SK-N-DZ (cell line): ENCODE measurements at regions not wholly inside any gene's neighbourhood (a gene's known extent, or its start where the extent isn't known, plus 50 kb on each side); places are given as distances from the start of the nearest gene placed in this dataset.
A peak's percentile ranks its signal among the peaks of the same experiment; 100 is the strongest.

Source experiments
- DNase-seq: peaks from one replicate; pipeline ENCODE4 v3.0.0-alpha.2; 2015; ENCODE audit warnings: low spot score

DNA sequence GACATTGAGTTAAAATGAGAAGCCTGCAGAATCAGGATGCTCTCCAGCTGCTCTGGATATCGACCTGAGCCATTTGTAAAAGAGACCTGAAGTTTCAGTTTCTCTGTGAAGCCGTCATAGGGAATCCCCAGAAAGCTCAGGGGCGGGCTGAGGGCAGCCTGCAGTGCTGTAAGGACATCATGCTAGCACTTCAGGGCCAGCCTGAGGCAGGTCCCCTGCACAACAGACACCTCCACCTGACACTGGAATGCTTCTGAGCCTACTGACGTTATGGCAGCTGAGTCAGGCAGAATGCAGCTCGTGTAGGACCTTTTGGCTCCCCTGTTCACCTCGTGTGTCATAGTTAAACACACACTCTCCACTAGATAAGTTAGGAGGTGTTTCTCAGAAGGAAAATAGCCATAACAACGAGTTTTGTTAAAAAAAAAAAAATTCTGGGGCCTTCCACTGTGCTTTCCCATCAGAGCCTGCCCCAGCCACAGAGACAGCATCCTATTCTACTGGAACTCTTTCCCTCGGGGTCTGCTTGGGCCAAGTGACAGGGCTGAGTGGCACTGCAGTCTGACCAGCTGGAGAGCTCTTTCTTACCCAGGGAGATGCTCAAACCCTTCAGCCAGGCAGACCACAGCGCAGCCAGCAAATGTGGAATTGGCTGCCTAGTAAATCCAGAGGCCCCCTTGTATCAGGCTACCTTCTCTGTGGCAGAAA, 354.9 kb downstream of the DIRAS2 start:
- no peak for DNase-seq

DNA sequence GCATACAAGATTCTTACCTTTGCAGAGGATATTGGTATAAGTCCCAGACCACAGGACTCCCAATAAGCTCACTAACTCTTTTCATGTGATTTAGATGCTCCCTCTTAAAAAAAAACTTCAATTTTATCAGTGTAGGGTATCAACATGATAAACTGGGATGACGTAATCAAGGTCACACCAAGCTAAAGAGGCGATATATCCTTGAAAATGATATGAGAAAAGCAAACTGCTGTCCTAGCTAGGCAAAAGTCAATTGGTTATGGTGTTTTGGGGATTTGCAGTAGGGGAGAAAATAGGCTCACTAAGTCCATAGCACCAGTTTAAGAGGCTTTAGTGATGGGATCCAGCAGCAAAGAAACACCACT, 354.4 kb downstream of the DIRAS2 start:
- DNase-seq = no peak

DNA sequence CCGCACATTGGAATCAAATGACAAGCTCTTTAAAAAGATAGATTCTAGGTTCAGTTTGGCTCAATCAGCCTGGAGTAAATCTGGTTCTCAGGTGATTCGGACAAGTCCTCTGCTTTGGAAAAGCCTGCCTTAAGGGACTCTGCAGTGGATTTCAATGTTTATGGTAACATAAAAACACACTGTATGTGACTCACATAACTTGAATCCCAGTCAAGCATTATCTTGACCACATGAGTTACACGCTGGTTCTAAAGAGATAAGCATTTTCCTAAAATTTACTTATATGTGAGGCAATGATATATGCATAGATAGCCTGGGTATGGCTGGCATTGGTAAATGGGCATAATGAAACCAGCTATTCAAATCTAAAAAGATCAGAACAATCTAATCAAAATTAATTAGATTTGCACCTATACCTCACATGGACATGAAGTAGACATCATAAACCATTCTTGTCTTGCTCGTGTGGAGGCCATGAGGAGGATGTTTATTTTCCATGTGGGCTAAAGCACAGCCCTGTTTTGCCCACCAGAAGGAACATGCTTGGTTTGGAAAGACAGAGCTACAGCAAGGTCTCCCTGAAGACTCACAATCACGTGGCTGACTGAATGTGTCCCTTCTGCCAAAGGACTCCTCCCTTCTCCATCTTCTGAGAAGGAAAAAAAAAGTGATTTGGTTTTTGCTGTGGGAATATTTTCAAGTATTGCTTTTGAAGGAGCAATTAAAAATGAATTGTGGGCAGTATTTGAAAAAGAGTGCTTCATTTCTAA, 351.7 kb downstream of the DIRAS2 start:
- DNase-seq = no peak

DNA sequence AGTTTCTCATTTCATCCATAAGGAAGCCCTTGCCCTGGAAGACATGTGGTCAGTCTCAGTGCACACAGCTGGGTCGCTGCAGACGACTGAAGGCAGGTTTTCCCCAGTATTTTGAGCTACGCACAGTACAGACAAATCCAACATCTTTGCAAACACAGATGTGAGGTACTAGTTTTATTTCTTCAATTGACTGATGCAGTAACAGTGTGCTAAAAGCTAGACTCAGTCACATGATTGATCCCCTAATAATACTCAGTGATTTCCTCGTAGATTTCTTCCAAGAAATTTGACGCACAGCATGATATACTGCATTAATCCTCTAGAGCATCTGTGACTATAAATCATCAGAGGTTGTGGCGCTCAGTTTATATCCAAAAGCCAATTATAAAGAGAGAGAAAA, 346.1 kb downstream of the DIRAS2 start:
- peak; percentile 47 for DNase-seq

DNA sequence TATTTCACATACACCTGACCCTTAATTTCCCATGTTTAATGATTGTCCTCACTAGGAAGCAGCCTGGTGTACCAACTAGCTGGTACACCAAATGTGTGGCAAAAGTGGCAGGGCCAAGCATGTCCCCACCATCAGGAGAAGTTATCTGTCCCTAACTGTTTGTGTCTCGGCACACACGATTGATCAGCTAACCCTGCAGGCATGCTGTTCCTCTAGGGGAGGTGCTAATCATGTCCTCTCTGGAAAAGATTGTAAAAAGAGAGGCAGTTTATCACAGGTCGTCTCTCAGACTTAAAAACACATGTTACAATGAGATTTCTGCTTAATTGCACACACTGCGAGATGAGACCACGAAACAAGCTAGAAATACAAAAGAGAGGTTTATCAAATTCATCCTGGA, 342.7 kb downstream of the DIRAS2 start:
- no peak for DNase-seq

DNA sequence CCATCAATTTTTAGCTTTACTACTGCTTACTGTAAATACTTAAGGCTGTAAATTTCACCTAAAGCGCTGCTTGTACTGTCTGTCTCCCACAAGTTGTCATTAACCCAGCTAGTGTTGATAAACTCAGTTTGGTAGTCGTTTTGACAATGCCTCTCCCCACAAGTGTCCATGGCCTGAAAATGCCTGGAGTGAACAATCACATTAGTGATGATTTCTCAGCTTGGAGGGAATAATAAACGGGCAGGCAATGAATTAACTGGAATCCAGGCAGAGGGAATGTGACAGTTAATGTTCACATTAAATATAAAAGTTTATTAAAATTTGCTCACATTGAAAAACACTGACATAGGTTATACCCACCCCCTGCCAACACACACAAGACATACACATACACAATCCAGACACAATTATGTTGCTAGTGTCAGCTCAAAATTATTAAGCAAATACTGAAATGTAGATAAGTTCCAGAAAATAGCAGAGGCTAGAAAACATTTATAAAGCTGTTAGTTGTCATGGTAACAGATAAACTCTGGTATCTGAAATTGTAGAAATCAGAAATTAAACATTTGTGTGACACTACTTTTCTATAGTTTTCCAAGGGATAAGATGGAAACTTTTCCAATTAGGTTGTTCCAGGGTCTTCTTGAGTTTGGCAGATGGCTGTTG, 341.9 kb downstream of the DIRAS2 start:
- DNase-seq = no peak

DNA sequence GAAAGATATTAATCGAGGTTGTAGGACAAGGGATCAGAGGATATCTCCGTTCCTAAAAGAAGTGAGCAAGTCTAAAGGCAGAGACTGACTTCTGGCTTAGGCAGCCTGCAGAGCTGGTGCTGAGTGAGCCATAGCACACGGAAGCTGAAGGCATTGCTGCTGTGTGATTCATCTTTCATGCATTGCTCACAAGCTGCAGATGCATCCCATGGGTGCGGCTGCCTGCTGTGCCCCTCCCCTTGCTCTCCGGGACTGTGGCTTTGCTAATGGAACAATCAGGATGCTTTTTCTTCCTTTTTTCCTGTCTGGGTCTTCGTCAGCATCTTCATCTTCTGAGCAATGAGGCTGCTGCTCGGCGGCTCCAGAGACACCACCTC, 341.4 kb downstream of the DIRAS2 start:
- DNase-seq = peak; percentile 32

DNA sequence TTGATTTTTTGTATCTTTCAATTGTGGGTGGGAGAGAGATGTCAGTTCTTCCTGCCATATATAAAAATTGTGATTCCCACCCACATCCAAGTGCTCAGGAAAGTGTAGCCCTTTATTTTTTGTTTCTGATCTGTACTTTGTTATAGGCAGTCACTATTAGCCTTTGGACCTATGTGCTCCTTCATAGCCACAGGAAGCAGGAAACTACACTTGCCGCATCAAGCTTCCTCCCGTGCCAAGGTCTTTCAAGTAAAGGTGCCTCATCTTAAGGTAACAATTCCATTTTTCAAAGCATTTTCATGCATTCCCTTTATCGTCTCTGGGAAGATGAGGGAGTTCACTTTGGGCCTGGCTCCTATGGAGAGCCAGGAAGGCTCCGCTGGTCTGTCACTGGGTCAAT, 339.0 kb downstream of the DIRAS2 start:
- DNase-seq = no peak

DNA sequence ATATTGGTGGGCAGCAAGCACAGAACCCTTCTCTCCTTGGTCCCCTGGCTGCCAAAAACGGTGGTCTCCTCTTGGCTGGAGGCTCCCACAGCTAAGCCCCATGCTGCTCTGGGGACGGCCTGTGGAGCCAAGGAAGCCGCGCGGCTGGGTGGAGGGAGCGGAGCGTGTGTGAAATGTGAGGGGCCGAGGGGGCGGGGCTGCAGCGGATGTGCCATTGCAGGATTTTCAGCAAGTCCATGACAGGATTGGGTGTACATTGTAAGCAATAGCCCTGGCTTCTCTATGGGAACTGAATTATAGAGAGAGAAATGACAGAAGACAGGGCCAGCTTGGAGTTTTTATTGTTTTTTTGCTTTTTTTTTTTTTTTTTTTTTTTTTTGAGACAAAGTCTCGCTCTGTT, 336.5 kb downstream of the DIRAS2 start:
- no peak for DNase-seq

DNA sequence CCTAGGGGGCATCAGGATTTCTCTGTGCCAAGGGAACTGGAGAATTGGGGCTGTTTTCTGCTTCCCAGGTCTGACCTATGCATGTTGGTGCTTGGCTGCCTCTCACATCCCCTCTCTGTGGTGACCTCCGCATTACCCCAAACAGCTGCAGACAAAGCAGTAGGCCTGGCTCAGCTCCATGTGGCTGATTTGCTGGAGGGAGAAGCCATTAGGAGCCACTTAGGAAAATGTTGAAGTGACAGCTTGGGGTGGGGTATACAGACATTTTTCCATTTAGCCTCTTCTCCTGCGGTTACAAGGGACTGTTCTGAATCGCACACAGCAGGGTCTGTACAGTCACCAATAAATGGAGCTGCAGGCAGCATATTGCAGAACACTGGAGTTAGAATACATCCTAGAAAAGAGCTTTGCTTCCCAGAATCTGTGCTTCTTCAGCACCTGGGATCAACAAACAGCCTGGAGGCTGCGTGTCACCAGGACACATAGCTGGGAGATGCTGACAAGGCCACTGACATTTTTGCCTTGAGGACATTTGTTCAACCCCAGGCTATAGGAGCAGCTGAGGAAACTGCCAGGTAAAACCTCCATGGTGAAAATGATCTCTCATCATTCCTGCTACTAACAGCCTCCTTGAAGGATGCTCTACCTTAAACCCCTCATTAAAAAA, 335.3 kb downstream of the DIRAS2 start:
- DNase-seq = peak; percentile 73

DNA sequence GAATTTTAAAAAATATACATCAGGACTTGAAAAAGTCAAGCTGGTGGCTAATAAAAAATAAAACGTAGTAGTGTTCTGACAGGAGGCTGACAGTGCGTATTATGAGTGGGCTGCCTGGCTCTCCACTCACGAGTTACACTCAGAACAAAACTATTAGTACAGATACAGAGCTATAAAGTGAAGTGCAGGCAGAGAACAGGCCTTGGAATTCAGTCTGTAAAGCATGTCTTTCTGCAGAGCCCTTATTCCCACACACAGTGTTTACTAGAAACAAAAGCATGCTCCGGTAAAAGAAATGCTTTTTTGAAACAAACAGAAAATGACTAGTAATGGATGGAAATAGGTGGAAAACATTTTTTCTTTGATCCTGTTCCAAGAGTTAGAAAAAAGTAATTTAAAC, 334.7 kb downstream of the DIRAS2 start:
- no peak for DNase-seq

DNA sequence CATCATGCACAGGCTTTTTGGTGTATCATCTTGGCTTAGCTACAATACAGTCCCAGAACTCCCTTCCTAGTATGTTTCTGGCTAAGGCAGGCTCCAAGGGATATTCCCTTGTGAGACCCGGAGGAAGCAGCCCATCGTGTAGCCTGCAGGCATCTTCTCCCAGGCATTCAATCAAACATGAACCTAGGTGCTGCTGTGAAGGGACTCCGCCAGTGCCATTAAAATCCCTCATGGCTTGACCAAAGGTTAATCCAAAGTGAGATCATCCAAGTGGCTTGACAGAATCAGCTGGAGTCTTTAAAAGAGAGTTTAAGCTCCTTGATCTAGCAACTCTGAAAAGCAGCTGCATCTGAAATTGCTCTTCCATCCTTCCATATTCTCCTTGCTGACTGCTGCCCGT, 333.9 kb downstream of the DIRAS2 start:
- no peak for DNase-seq

DNA sequence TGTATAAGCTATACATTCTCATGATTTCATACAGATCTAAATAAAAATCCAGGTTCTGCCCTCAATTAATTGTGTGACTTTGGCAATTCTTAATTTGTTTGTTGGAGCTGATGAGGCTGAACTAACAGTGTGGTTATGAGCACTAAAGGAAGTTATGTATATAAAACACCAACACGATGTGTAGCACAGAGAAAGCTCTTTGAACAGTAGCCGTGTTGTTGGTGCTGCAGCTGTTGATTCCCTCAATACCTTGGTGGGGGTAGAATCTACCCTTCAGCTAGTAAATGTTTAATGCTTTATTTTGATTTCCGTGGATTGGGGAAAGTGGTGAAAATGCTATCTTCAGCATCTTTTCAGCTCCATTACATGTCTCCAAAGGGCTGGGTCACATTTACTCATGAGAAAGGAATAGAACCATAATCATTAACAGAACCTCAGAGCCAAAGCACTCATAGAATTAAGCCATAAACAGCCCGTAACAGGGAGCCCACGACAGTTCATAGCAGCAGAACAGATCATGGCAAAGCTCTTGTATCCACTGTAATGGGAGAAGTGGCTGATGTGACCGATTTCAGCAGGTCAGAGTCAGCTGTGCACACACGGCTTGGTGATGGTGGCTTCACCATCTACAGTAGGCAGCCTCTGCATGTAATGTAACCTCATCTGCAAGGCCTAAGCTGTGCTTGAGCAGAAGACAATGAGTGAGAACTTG, 332.7 kb downstream of the DIRAS2 start:
- no peak for DNase-seq

DNA sequence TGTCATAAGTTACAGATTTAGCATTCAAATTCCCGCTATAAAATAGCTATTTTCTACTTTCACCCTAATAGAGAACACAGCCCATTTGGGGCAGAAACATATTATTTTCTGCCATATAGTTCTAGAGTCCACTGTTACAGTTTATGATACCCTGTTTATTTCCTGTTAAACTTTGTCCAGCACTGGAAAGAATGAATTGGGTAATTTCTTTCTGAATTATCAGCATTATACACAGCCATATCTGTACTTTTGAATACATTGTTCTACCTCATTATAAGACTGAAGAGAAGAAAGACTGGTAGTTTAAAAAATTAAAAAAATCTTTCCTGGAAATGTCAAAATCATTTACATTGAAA, 332.1 kb downstream of the DIRAS2 start:
- DNase-seq = no peak

DNA sequence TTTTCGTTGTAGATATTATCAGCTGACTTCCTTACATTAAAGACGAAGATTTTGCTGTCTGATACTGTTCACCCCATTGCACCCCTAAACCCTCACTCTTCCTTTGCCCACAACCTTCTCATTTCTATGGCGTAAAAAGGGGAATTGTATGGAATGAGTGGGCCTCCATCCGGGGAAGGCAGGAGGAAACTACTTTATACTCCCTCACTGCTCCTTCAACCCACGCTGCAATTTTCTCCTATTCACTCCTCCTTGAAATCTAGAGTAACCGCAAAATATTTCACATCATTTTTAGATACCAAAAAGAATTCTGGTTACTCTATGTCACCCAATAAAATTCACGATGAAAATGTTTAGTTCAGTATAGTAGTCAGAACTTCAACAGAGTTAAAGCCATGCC, 330.8 kb downstream of the DIRAS2 start:
- DNase-seq = no peak

DNA sequence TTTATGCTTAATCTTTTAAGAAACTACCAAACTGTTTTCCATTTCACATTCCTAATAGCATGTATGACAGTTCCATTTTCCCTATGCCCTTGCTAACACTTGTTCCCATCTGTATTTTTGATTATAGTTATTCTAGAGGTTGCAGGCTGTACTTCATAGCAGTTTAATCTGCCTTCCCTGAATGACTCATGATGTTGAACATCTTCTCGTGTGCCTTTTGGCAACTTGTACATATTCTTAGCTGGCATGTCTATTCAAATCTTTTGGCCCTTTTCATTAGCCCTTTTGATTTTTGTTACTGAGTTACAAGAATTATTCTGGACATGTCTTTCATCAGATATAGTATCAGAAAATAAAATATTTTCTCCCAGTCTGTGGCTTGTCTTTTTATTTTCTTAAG, 320.3 kb downstream of the DIRAS2 start:
- DNase-seq = no peak

DNA sequence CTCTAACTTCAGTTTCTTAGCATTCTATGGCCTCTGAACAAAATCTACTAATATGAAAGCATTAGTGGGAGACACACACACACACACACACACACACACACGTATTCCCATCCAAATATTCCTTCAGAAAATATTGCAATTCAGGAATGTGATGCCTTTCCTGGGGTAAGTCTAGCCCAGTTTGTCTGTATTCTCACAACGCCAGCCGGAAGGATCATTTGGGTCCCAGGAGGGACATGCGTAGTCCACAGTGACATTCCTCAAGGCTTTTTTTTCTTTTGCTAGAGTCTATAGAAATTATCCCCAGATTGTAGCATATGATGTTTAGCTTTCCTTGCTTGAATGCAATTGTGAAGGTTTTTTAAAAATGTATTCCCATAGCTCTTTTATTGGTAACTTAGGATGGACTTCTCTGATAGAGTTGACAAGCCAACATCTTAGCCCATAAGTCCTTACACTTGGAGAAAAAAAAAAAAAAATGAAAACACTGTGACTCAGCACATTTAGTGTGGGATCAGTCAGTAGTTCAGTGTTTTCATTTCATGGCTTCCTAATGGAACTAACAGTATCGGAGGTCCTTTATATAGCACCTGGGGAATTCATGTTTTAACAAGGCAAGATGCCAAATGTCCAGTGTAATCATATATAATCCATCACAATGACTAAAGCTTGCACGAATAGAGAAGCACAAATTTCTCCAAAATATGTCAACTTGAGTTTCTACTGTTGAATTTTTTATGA, 316.5 kb downstream of the DIRAS2 start:
- DNase-seq = no peak

DNA sequence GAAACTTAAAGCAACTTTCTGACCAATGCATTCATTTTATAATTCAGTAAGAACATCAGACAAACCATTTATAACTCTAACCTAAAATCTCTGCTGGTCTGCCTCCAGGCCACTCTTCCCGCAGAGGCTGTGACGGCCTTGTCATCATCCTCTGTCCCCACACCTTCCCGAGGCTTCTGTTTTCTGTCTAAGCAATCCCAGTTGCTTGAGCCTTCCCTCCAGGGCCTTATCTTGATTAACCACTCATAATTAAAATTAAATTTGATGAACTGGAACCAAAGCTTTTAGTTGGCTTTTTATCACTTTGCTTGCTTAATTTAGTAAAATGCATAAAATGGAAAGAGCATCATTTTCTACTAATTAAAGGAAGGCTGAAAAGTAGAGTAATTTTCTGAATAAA, 312.4 kb downstream of the DIRAS2 start:
- peak; percentile 71 for DNase-seq

DNA sequence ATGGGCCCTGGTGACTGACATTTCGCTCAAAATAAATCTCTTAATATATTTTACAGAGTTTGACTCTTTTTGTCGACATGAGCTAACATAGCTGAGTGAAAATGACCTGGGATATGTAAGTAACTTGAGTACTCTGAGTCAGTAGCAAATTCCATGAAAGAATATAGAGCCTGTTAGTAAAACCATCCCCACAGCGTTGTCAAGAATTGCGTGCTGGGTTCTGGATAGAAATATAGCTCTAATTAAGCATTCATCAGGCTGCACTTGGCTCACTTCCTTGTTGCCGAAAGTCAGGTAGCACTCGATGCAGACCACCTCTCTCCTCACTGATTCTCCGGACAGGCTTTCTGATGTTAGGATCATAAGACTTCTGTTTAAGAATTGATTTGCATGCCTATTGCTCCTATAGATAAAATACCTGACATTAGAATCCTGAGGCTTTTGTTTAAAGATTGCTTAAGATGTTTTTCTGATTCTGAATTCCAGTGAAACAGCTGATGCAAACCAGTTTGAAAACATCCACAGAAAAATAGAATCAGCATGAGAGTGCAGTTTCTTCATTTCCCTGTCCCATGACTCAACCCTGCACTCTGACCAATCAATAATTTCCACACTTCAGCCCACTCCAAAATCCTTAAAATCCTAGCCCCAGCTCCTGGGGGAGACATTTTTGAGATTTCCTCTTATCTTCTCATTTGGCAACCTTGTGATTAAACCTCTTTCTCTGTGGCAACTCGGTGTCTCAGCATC, 310.6 kb downstream of the DIRAS2 start:
- no peak for DNase-seq

DNA sequence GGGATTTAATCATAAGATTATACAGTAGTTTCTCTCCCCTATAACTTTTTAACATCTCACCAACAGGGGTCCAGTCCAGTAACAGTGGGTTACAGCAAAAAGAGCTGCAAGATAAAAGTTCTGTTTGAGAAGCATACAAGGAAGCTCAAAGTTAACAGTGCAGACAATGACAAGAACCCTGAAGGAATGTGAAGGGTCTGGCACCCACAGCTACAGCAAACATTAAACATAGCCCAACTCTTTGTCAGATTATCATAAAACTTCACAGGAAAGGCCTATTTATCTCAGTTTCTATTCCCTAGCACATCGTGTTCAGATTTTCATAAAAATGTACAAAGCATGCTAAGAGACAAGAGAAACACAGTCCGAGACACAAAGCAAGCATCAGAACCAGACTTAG, 309.4 kb downstream of the DIRAS2 start:
- DNase-seq = no peak
